K562 (cell line): ENCODE measurements at regions not wholly inside any gene's neighbourhood (a gene's known extent, or its start where the extent isn't known, plus 50 kb on each side); places are given as distances from the start of the nearest gene placed in this dataset.

Experiments
- ATAC-seq: fragments of 200-7000 bp; cut with Tn5 transposase; 3 replicates; pipeline ENCODE4 v1.9.1; 2020; ENCODE audit warnings: moderate library complexity
- BruUV-seq: library from RNA; stranded (reverse); fragments of 400-500 nt; replicated peaks from 2 replicates; lab custom pipeline; 2021; lab: Mats Ljungman, UMichigan
- CTCF ChIA-PET: fragments of 300-600 bp; formaldehyde crosslinking; extraction: SDS; loops from one replicate; lab custom pipeline; 2021; ENCODE audit warnings: low intra/inter-chr PET ratio; lab: Yijun Ruan, JAX
- POLR2A ChIA-PET: fragments of 300-600, 350-650 bp; sonication (Branson Sonifier 250); formaldehyde crosslinking; extraction: SDS; loops from one replicate; lab custom pipeline; 2021; ENCODE audit warnings: antibody characterized with exemption, inconsistent platforms; lab: Yijun Ruan, JAX
- DNase-seq, 4 experiments: peaks; one replicate each; pipeline versions ENCODE4 v3.0.0 to v3.0.0-alpha.2; 2011 to 2018; ENCODE audit warnings: low spot score in 3 of 4, mixed read lengths in 3 of 4; ENCODE audit errors: extremely low read depth in 1 of 4
- FAIRE-seq: peaks from 2 replicates; lab custom pipeline; 2011; peaks lifted over from hg19 to GRCh38; lab: Jason Lieb, UNC
- H2AFZ ChIP-seq: 2 replicates; pipeline ENCODE4 v1.6.0; 2011; ENCODE audit warnings: low read depth, low read length, control low read depth, inconsistent platforms
- H3K27ac ChIP-seq: fragments of 200-600 bp; 3 replicates; pipeline ENCODE4 v1.8.0; 2011; ENCODE audit warnings: low read depth, mild to moderate bottlenecking, control low read depth, inconsistent platforms, low read length, moderate library complexity, mixed read lengths; ENCODE audit errors: extremely low read depth
- H3K27me3 ChIP-seq, 2 experiments: fragments of 300-600 bp in 1 of 2; 2 replicates in 1 of 2; 3 replicates in 1 of 2; pipeline versions ENCODE4 v1.6.0 to v1.8.0; 2011; ENCODE audit warnings: inconsistent platforms in 2 of 2, low read length in 2 of 2, mild to moderate bottlenecking in 1 of 2, mixed read lengths in 1 of 2, moderate library complexity in 1 of 2; ENCODE audit not compliant: control insufficient read depth in 2 of 2, insufficient read depth in 2 of 2
- H3K36me3 ChIP-seq: fragments of 300-600 bp; 3 replicates; pipeline ENCODE4 v1.8.0; 2011; ENCODE audit warnings: mild to moderate bottlenecking, low read length, inconsistent platforms; ENCODE audit not compliant: control insufficient read depth, insufficient read depth
- H3K4me1 ChIP-seq, 2 experiments: fragments of 200-600 bp in 1 of 2; replicated peaks in 1 of 2; 2 replicates in 1 of 2; 3 replicates in 1 of 2; pipeline versions ENCODE4 v1.5.1 to v1.8.0; 2011; ENCODE audit warnings: inconsistent platforms in 2 of 2, low read length in 2 of 2, mild to moderate bottlenecking in 1 of 2, mixed read lengths in 1 of 2, moderate library complexity in 1 of 2; ENCODE audit not compliant: control insufficient read depth in 2 of 2, insufficient read depth in 2 of 2
- H3K4me2 ChIP-seq: 2 replicates; pipeline ENCODE4 v1.6.1; 2011; ENCODE audit warnings: low read length, control low read depth, inconsistent platforms, mixed read lengths; ENCODE audit not compliant: insufficient read depth
- H3K4me3 ChIP-seq: fragments of 200-600 bp; sonication (generic), shearing (Covaris generic); 2 replicates; pipeline ENCODE4 v1.5.1; 2016; ENCODE audit warnings: control low read depth, inconsistent platforms
- H3K79me2 ChIP-seq: fragments of 200-600 bp; 3 replicates; pipeline ENCODE4 v1.8.0; 2011; ENCODE audit warnings: low read length, inconsistent platforms; ENCODE audit not compliant: control insufficient read depth, insufficient read depth
- H3K9ac ChIP-seq, 2 experiments: 2 replicates each; pipeline versions ENCODE4 v1.6.0 to v1.6.1; 2011; ENCODE audit warnings: low read depth in 2 of 2, low read length in 2 of 2, control low read depth in 1 of 2, inconsistent platforms in 1 of 2, mild to moderate bottlenecking in 1 of 2, mixed read lengths in 1 of 2; ENCODE audit not compliant: insufficient read depth in 1 of 2
- H3K9me1 ChIP-seq: one replicate; pipeline ENCODE4 v1.6.0; 2011; ENCODE audit warnings: inconsistent platforms, mild to moderate bottlenecking, low read length, moderate library complexity; ENCODE audit not compliant: control insufficient read depth, insufficient read depth
- H3K9me3 ChIP-seq: replicated peaks from 2 replicates; pipeline ENCODE4 v1.5.1; 2011; ENCODE audit warnings: low read depth, low read length, inconsistent platforms; ENCODE audit not compliant: control insufficient read depth, insufficient read depth
- H4K20me1 ChIP-seq: replicated peaks from 2 replicates; pipeline ENCODE4 v1.6.1; 2011; ENCODE audit warnings: low read length, inconsistent platforms, mixed read lengths; ENCODE audit not compliant: control insufficient read depth, insufficient read depth
- BRCA1 ChIP-seq, 2 experiments: fragments of 450-650 bp in 1 of 2; sonication (generic) in 1 of 2; formaldehyde crosslinking in 1 of 2; IDR thresholded peaks; 2 replicates each; pipeline versions ENCODE4 v1.5.0 to v1.6.1; 2017 to 2020; ENCODE audit warnings: mild to moderate bottlenecking in 1 of 2, missing genetic modification reagents in 1 of 2
- CBX3 ChIP-seq, 2 experiments: IDR thresholded peaks; 1 replicate in 1 of 2; 2 replicates in 1 of 2; pipeline ENCODE4 v1.6.1; 2012; ENCODE audit warnings: inconsistent platforms in 2 of 2, low read length in 2 of 2, borderline replicate concordance in 1 of 2, control low read depth in 1 of 2
- HDGF ChIP-seq: fragments of 450-650 bp; IDR thresholded peaks from 2 replicates; pipeline ENCODE4 v1.6.1; 2016
- KAT2B ChIP-seq: IDR thresholded peaks from one replicate; pipeline ENCODE4 v1.6.1; 2012; ENCODE audit warnings: low read depth, mild to moderate bottlenecking, control low read depth, inconsistent platforms, low read length, moderate library complexity
- LARP7 ChIP-seq: fragments of 450-650 bp; IDR thresholded peaks from 2 replicates; pipeline ENCODE4 v1.6.1; 2016
- MAFF ChIP-seq: IDR thresholded peaks from 2 replicates; pipeline ENCODE4 v1.6.1; 2012; ENCODE audit warnings: low read length, improper control_type of control experiment
- PHB2 ChIP-seq: fragments of 450-650 bp; IDR thresholded peaks from 2 replicates; pipeline ENCODE4 v1.6.1; 2017; ENCODE audit warnings: low read depth
- POLR2H ChIP-seq: IDR thresholded peaks from 2 replicates; pipeline ENCODE4 v1.6.1; 2016; ENCODE audit warnings: missing genetic modification characterization, low read depth, mild to moderate bottlenecking, control low read depth, missing compliant biosample characterization, moderate library complexity
- SRF ChIP-seq, 2 experiments: fragments of 250-450, 450-650 bp in 1 of 2; sonication (Bioruptor Pico) in 1 of 2; sonication (generic) in 1 of 2; formaldehyde crosslinking; IDR thresholded peaks; 2 replicates each; pipeline versions ENCODE4 v1.5.0 to v1.5.1; 2020 to 2022; ENCODE audit warnings: mild to moderate bottlenecking in 1 of 2, missing genetic modification reagents in 1 of 2
- ZNF589 ChIP-seq: fragments of 200-800 bp; sonication (Bioruptor generic); IDR thresholded peaks from 2 replicates; pipeline ENCODE4 v1.6.1; 2016; ENCODE audit warnings: low read depth, missing genetic modification characterization, missing compliant biosample characterization
- ZNF766 ChIP-seq: fragments of 200-800 bp; sonication (Bioruptor generic); conservative IDR thresholded peaks from 2 replicates; pipeline ENCODE4 v1.6.1; 2016; ENCODE audit warnings: missing genetic modification characterization, missing compliant biosample characterization
- WGBS: fragments of 100-300 bp; shearing (Covaris generic); methylation state at CpG from one replicate; pipeline ENCODE4 v1.1.6; 2016; ENCODE audit warnings: low coverage, mixed read lengths; ENCODE audit not compliant: insufficient coverage; ENCODE audit errors: missing lambda C conversion rate; 5-methylcytosine and 5-hydroxymethylcytosine counted together
- in situ Hi-C: fragments of 300-500 bp; cut with MboI; formaldehyde crosslinking; loops from 4 replicates; pipeline ENCODE4 v1.15.0; 2018; ENCODE audit warnings: inconsistent platforms, mixed read lengths
- intact Hi-C: fragments of 100-400 bp; cut with micrococcal nuclease; formaldehyde crosslinking; loops from 2 replicates; pipeline ENCODE4 v1.14.2; 2022
- TF ChIP-seq, protein P1 (sequence below): sonication (generic); formaldehyde crosslinking; IDR thresholded peaks from 2 replicates; pipeline ENCODE4 v1.8.0; 2022; ENCODE audit warnings: mild to moderate bottlenecking, missing genetic modification reagents
- TF ChIP-seq, protein P2 (sequence below), 3 experiments: fragments of 200-800 bp in 1 of 3; sonication (Bioruptor generic) in 1 of 3; sonication (generic) in 1 of 3; formaldehyde crosslinking in 1 of 3; IDR thresholded peaks; 2 replicates each; pipeline versions ENCODE4 v1.6.1 to v1.8.0; 2016 to 2022; ENCODE audit warnings: mild to moderate bottlenecking in 2 of 3, missing compliant biosample characterization in 2 of 3, missing genetic modification characterization in 2 of 3, missing genetic modification reagents in 1 of 3
- TF ChIP-seq, protein P3 (sequence below), 2 experiments: IDR thresholded peaks; 2 replicates each; pipeline ENCODE4 v1.6.1; 2012; ENCODE audit warnings: improper control_type of control experiment in 2 of 2, low read depth in 2 of 2, low read length in 2 of 2, borderline replicate concordance in 1 of 2

DNA sequence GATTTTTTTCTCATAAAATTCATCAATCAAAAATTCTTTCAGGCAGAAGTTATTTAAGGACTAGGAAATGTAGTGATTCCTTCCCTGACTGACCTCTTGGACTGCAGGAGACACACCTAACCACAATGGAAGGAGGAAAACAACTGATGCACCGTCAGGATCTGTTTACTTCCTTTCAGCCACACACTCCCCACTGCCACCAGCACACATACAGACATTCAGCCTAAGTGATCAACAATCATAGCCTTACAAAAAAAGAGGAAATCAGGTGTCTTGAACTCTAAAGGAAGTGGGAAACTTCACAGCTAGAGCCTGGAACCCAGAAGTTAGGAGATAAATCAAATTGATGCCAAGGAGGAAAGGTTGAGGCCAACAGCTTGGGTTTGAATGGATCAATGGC is 213.5 kb upstream of the ACVR2A start (continued):
- TF ChIP-seq, protein P1, sequence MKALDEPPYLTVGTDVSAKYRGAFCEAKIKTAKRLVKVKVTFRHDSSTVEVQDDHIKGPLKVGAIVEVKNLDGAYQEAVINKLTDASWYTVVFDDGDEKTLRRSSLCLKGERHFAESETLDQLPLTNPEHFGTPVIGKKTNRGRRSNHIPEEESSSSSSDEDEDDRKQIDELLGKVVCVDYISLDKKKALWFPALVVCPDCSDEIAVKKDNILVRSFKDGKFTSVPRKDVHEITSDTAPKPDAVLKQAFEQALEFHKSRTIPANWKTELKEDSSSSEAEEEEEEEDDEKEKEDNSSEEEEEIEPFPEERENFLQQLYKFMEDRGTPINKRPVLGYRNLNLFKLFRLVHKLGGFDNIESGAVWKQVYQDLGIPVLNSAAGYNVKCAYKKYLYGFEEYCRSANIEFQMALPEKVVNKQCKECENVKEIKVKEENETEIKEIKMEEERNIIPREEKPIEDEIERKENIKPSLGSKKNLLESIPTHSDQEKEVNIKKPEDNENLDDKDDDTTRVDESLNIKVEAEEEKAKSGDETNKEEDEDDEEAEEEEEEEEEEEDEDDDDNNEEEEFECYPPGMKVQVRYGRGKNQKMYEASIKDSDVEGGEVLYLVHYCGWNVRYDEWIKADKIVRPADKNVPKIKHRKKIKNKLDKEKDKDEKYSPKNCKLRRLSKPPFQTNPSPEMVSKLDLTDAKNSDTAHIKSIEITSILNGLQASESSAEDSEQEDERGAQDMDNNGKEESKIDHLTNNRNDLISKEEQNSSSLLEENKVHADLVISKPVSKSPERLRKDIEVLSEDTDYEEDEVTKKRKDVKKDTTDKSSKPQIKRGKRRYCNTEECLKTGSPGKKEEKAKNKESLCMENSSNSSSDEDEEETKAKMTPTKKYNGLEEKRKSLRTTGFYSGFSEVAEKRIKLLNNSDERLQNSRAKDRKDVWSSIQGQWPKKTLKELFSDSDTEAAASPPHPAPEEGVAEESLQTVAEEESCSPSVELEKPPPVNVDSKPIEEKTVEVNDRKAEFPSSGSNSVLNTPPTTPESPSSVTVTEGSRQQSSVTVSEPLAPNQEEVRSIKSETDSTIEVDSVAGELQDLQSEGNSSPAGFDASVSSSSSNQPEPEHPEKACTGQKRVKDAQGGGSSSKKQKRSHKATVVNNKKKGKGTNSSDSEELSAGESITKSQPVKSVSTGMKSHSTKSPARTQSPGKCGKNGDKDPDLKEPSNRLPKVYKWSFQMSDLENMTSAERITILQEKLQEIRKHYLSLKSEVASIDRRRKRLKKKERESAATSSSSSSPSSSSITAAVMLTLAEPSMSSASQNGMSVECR (CRISPR knock-in tag) = no peak
- TF ChIP-seq SRF (CRISPR knock-in tag; IDR thresholded peaks at IDR 0.05) = no peak
- TF ChIP-seq PHB2 = no peak
- TF ChIP-seq, all 486 proteins: peak for 0

DNA sequence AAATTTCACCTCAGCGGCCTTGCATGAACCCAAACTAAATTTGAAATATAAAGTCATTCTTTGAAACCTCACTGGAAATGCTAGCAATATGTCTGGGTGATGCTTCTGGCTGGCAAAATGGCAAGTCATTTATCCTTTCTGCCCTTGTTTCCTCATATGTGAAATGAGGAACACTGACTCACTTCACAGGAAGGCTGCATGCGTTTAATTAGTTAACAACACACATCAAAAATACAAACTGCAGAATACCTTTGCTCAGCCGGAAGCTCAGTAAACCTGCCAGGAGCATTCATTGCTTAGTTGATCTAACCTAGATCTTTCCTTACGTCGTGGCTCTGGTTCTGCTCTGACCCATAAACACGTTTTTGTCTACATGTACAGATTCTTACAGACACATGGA is 214.2 kb upstream of the ACVR2A start:
- intact Hi-C loops = no loop called here
- no peak for TF ChIP-seq ZNF589 (CRISPR knock-in tag)
- no peak for TF ChIP-seq KAT2B
- TF ChIP-seq, protein P2, sequence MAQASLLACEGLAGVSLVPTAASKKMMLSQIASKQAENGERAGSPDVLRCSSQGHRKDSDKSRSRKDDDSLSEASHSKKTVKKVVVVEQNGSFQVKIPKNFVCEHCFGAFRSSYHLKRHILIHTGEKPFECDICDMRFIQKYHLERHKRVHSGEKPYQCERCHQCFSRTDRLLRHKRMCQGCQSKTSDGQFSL (CRISPR knock-in tag; IDR thresholded peaks at IDR 0.05) = no peak
- TF ChIP-seq, protein P2 (tag; IDR thresholded peaks at IDR 0.05) = no peak
- TF ChIP-seq MAFF = no peak
- no peak for TF ChIP-seq ZNF766 (CRISPR knock-in tag)
- TF ChIP-seq, protein P3, sequence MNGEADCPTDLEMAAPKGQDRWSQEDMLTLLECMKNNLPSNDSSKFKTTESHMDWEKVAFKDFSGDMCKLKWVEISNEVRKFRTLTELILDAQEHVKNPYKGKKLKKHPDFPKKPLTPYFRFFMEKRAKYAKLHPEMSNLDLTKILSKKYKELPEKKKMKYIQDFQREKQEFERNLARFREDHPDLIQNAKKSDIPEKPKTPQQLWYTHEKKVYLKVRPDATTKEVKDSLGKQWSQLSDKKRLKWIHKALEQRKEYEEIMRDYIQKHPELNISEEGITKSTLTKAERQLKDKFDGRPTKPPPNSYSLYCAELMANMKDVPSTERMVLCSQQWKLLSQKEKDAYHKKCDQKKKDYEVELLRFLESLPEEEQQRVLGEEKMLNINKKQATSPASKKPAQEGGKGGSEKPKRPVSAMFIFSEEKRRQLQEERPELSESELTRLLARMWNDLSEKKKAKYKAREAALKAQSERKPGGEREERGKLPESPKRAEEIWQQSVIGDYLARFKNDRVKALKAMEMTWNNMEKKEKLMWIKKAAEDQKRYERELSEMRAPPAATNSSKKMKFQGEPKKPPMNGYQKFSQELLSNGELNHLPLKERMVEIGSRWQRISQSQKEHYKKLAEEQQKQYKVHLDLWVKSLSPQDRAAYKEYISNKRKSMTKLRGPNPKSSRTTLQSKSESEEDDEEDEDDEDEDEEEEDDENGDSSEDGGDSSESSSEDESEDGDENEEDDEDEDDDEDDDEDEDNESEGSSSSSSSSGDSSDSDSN (IDR thresholded peaks at IDR 0.05; ENCODE audit: borderline replicate concordance in 1 of 2, low read depth in 2 of 2, low read length in 2 of 2) = no peak
- no peak for TF ChIP-seq CBX3 (IDR thresholded peaks at IDR 0.05; ENCODE audit: borderline replicate concordance in 1 of 2, low read length in 2 of 2)
- no peak for TF ChIP-seq HDGF
- TF ChIP-seq POLR2H (tag) = no peak
- TF ChIP-seq LARP7 = no peak
- TF ChIP-seq BRCA1 (IDR thresholded peaks at IDR 0.05) = no peak
- no peak for TF ChIP-seq BRCA1 (CRISPR knock-in tag; IDR thresholded peaks at IDR 0.05)

More for the DNA sequence above, 214.2 kb upstream of the ACVR2A start:
- Histone ChIP-seq H3K36me3 (no peaks in the 10 kb centered on the region), H3K4me3 (no peak overlapping the region), H3K27me3 (no peaks in the 10 kb centered on the region), H3K9me3 (no peaks in the 10 kb centered on the region), H4K20me1 (no peaks in the 10 kb centered on the region), H3K9ac (no peak overlapping the region), H2AFZ (no peak overlapping the region), H3K79me2 (no peaks in the 10 kb centered on the region), H3K27ac (no peak overlapping the region), H3K9me1 (no peaks in the 10 kb centered on the region), H3K4me1 (no peaks in the 10 kb centered on the region), H3K4me2 (no peak overlapping the region)
- BruUV-seq = no TSS peak
- ChIA-PET CTCF (no interaction called here), POLR2A (no interaction called here)
- 2% methylated on average over 6 of the region's 6 CpGs for WGBS
- FAIRE-seq (no peak), ATAC-seq (no peak), DNase-seq (no peak)
- in situ Hi-C loops = no loop called here
